ENCODE measurements at regions not wholly inside any gene's neighbourhood (a gene's known extent, or its start where the extent isn't known, plus 50 kb on each side); places are given as distances from the start of the nearest gene placed in this dataset.

DNA sequence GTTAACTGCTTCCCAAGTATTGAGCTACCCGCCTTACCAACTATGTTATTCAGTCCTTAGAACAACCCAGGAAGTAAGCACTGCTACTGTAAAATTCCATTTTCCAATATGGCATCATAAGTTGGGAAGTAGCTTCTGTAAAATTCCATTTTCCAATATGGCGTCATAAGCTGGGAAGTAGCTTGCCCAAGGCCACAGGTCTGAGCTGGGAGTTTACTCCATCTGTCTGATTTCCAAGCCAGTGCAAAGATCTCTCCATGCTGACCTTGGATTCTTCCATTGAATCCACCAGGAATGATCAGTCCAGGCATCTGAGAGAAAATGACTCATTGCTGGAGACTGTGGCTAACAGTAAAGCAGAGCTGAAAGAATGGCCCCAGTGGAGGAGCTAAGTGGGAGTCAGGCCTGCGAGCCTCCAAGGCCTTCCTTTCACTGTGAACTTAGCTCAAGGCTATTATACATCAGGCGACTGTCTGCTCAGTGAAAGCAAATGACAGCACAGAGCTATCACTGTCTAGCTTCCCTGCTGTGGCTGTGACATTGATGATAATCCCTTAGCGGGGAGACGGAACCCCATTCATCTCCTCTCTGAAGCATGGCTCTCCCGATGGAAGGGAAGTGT lies 430.4 kb downstream of the HAPSTR1 start:
- DNase-seq (ENCODE audit: low read depth in 3 of 3), result no peak

DNA sequence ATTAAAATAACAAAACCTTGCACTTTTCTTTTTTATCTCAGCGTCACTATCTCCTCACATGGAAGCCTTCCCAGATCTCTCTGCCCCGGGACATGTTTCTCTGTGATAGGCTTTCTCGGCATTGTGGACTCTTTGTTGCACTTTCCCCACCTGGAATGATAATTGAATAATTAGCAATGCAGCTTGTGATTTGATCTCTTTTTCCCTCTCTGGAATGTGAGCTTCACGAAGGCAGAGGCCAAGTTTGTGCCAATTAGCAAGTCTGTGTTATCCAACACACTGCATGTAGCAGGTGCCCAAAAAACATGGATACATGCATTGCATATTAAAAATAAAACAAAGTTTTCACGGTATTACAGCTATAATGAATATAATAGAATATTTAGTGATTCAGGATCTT lies 431.2 kb downstream of the HAPSTR1 start:
- DNase-seq (ENCODE audit: low read depth in 3 of 3), result no peak

DNA sequence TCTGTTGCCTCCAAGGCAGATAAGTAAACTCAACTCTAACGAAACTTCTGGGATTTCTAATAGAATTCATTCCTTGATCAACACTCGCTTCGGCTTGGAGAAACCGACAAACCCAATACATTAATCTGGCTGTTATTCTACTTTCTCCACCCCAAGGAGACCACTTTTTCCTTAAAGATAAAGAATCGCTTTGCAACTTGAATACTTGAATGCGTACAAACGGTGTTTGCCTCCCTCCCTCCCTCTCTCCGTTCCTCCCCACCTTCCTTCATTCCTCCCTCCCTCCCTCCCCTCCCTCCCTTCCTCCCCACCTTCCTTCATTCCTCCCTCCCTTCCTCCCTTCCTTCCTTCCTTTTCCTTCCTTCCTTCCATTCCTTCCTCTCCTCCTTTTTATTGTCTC lies 432.6 kb downstream of the HAPSTR1 start:
- DNase-seq (ENCODE audit: low read depth in 3 of 3), result no peak

DNA sequence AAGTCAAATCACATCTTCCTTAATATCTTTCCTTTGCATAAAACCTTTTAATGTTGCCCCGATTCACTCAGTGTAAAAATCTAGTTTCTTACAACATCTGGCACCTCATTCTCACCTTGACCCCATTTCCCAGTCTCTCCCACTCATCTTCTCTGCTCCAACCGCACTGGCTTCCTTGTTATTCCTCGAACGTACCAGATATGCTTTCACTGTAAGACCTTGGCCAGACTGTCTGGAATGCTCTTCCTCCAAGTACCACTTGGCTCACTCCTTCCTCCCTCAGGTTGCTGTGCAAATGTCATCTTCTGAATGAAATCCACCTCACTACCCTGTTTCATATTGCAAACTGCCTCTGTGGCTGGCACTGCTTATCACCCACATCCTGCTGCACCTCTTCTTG lies 433.6 kb downstream of the HAPSTR1 start:
- DNase-seq (ENCODE audit: low read depth in 3 of 3), result no peak

DNA sequence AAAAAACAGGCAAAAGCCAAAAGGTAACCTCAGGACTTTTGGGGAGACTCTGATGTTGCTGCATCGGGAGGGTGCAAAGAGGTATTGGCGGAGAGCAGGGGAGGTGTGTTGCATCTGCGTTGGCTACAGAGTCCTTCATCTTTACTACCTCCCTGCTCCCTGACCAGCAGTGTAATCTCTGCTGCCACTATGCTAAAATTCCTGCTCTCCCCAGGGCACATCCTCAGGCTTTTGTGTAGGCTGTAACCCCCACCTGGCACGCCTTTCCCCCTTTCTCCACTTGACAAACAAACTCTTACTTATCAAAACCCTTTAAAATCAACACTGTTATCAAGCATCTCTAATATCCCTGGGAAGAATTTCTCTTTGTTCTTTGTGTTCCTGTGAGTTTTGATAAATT lies 435.3 kb downstream of the HAPSTR1 start:
- no peak for DNase-seq (ENCODE audit: low read depth in 3 of 3)

DNA sequence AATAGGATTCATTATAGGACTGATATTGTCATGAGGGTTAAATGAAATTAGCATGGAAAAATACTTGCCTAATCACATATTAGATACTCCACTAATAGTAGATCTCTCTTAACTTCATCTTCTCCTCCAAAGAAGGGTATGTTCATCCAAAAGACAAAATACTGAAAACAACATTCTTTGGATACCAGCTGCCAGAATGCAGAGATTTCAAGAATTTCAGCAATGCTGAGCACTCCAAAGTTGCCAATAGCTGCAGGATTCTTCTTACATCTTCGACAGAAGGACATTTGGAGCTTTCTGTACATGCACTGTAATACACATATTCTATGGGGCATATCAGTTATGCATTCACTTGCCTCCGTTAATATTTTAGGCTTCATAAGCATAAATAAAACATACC lies 436.5 kb downstream of the HAPSTR1 start:
- DNase-seq (ENCODE audit: low read depth in 3 of 3), result no peak

DNA sequence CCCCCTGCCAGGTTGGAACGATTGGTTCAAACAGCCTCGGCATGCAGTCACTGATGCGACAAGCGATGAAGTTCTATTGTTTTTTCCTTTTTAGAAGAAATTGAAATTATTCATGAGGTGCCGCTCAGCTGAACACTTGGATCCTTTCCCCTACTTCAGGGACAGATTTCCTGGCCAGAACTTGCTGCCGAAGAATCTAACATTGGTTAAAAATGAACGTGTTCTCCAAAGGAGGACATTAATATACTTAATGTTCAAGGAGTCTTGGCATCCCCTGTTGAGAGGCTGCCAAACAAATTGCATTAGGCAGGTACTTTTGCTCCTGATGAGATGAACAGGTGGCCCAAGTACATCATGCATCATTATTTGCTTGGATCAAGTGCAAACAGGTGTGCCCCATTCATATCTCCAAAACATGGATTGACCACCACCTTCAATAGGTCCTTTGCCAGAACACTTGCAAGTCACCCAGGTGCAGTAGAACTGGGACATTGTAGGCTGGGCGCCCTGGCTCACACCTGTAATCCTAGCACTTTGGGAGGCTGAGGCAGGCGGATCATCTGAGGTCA lies 437.2 kb downstream of the HAPSTR1 start:
- no peak for DNase-seq (ENCODE audit: low read depth in 3 of 3)

DNA sequence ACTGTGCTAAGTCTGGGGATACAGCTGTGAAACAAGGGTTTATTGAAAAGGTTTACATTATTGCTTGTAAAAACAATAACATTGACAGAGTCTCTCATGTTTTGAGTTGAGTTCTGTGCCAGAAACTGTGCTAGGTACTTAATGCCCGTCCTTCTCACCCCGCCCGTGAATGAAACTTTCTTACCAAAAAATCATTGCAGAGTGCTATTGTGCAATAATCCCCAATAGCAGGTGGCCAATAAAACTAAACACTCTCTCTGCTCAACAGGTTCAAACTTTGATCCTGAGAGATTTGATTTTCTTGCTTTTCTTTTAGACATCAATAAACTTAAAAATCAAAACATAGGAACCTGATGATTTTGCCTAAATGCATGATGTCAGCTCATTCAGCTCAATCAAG lies 441.6 kb downstream of the HAPSTR1 start:
- no peak for DNase-seq (ENCODE audit: low read depth in 3 of 3)

DNA sequence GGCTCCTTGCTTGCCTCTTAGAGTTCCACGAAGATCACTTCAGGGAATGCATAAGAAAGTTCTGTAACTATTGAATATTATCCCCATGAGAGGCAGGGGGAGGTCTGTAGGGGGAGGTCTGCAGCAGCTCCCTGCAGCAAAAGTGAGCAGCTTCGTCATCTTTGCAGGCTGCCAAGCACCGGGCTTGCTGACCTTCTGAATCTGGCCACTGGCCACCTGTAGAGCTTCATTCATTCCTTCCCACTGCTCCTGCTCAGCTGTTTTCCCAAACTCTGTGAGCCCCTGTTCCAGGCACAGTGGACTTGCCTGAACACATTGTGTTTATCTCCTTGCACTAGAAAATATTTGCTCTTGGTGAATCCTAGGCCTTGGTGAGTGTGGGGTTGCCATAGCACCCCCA lies 443.3 kb downstream of the HAPSTR1 start:
- no peak for DNase-seq (ENCODE audit: low read depth in 3 of 3)

DNA sequence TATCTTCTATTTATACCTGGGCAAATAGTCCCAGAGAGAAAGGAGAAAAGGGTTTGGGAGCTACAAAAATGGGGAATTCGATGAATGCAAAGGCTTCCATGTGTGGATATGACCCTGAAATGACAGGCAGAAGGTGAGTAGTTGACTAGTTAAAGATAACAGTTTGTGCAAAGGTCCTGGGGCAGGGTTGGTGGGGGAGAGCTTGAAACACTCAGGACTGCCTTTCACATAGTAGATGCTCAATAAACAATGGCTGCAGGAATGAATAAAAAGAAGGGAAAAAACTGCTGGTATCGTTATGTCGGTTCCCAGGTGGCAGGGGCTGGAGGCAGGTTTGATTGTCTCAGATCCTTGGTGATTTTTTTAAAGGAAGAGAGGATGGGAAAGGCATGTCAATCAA lies 445.5 kb downstream of the HAPSTR1 start:
- no peak for DNase-seq (ENCODE audit: low read depth in 3 of 3)

DNA sequence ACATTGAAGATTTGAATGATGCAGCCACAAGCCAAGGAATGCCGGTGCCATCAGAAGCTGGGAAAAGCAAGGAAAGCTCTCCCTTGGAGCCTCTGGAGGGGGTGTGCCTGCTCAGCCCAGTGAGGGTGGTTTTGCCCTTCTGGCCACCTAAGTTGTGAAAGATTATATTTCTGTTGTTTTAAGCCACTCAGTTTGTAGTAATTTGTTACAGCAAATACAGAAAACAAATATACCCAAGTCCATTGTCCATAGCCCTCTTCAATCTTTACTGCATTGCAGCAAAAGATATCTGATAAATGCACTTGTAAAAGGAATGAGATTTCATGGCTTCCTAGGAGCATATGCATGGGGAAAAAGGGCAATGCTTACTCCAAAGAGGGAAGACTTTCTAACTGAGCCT lies 447.9 kb downstream of the HAPSTR1 start:
- no peak for DNase-seq (ENCODE audit: low read depth in 3 of 3)

DNA sequence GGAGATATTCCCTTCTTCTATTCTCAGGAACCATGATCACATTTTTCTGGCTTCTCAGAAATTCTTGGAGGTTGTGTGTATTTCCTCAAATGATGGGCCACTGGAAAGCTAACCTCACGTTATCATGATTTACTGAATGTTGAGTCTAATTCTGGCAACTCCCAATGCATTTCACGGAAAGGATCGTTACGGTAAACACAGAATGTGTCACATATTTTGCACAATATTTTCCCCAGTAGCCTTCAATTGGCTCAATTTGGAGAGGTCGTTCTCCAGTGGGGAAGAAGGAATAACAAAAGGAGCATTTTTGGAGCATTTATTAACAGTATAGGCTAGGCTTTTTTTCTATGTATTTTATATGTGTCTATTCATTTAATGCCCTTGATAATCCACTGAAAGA lies 450.3 kb downstream of the HAPSTR1 start:
- DNase-seq (ENCODE audit: low read depth in 3 of 3), result no peak

DNA sequence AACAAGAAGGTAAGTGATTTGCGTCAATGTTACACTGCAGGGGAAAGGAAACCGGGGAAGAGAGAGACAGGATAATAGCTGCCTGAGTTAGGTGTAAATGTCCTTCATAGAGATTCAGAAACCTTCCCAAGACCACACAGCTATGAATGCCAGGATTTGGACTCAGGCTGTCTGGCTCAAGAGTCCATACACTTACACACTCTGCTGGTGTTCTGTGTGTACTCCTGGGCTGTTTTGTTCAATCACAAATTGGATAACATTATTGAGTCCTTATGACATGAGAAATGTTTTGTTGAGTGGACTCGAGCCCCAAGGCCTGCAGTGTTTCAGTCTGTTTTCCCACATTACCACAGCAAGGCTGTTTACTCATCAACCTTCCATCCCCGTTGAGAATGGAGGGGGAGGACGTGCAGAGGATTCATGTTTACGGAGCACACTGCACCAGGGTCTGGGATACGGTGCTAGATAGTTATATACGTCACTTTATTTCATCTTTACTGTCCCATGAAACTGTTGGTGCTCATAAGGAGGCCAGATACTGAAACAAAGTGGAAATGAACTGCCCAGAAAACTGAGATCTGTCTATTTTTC lies 450.8 kb downstream of the HAPSTR1 start:
- DNase-seq (ENCODE audit: low read depth in 3 of 3), result no peak

DNA sequence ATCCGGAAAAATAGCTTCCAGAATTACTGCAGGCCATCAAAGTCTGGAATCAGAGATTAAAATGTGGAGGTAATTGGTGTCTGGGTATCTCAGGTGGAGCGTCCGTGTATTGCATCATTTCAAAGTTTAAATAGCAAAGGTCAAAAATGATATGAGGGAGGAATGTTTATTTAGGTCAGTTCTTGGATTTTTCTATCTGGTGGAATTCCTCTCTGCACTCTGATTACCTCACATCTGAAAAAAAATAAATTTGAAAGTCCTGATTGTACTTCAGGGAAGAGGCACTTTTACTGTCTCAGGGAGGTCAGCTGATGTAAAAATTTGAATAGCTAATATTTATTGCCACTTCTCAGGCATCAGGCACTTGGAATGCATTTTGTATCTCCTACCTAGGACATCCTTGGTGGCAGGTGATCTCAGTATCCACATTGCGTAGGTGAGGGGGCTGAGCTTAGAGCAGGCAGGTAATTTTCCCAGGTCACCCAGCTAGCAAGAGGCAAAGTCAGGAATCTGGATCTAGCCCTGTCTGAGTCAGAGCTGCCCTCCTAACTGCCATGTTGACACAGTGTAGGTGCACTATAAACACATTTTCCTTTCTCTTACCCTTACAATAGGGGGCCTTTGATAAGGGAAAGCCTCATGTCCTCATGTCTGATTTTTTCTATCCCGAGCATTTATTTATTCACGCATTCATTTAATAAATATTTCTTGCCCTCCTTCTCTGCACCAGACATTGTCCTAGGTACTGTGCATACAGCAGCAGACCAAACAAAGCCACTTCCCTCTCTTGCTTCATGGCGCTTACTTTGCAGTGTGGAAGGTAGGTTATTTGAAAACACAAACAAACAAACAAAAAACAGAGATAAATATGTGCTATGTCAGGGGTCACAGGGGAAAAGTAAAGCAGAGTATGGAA lies 454.3 kb downstream of the HAPSTR1 start:
- no peak for DNase-seq (ENCODE audit: low read depth in 3 of 3)

DNA sequence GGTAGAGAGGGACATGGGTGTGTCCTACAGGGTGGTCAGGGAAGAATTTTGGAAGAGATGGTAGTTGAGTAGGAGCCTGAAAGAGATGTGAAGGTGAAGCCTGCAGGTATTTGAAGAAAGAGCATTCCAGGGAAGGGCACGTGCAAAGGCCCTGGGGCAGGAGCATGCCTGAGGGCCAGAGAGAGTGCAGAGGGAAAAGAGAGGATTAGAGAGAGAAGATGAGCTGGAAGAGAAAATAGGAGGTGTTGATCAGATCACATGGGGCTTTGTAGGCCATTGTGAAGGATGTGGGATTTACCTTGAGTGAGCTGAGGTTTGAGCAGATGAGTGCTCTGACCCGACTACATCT lies 455.0 kb downstream of the HAPSTR1 start:
- DNase-seq (ENCODE audit: low read depth in 3 of 3), result no peak

DNA sequence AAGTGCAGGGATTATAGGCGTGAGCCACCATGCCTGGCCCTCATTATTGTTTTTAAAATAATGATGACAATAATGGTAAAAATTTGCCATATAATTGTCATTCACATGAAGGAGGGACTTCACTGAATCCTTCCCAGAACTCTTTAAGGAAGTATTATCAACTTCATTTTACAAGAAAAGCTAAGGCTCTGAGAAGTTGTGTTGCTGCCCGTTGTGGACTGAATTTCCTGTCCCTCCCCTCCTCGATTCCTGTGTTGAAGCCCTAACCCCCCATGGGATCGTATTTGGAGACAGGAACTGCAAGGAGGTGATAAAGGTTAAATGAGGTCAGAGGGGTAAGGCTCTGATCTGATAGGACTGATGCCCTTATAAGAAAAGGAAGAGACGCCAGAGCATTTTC lies 458.0 kb downstream of the HAPSTR1 start:
- no peak for DNase-seq (ENCODE audit: low read depth in 3 of 3)

DNA sequence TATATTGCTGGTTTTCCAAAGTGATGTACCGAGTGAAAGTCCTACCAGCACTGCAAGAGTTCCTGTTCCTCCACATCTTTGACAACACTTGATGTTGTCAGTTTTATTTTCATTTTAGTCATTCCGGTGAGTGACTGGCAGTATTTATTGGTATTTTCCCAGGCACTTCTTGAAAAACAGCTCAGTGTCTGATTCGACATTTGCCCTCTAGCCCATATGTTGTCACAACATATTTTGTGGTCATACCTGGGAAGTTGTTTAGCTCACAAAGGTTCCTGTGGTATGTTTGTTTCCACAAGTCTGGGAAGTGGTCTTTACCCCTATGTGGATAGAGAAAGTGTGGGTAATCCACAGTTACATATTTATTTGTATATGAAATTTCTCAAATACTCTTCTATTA lies 463.6 kb downstream of the HAPSTR1 start:
- no peak for DNase-seq (ENCODE audit: low read depth in 3 of 3)

DNA sequence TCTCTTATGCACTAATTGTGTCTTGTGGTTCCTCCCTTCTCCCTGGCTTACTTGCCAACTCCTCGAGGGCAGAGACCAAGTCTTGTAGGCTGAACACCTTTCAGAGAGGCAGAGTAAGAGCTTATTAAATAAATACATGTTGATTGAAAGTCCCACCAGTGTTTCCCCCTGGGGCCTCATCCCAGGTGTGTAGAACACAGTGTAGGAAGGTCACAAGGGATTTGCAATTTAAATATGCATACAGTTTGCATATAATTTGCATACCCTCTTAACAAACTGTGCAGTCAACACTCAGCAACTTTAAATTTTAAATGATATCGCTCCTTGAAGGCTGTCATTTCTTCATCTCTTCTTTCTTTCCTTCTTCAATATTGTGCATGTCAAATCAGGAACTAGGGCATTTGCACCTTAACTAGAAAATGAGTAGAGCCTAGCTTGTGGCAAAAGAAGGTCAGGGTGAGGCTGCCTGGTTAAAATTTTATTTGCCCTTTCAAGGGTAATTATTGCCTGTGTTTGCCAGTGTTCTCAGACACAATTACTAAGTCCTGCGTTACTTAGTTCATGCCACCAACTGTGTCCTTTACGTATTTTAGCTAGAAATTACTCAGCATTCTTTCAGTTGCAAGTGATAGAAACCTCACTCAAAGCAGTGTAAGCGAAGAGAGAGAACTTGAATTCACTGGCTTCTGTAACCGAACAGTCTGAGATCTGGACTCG lies 465.7 kb downstream of the HAPSTR1 start:
- DNase-seq (ENCODE audit: low read depth in 3 of 3), result no peak

DNA sequence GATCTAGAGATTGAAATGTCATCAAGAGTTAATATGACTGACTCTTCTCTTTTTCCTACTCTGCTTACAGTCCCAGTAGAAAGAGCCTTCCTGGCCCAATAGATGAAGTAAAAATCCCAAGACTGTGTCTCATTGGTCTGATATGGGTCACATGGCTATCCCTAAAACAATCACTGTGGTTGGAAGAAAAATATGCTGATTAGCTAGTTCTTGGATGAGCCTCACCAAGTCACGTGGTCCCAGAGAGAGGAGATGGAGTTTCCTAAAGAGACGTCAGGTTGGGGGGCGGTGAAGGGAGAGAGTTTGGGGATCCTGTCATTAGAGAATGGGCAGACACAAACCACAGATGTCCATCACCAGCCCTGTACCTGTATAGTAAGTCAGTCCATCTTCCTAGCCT lies 466.3 kb downstream of the HAPSTR1 start:
- no peak for DNase-seq (ENCODE audit: low read depth in 3 of 3)

DNA sequence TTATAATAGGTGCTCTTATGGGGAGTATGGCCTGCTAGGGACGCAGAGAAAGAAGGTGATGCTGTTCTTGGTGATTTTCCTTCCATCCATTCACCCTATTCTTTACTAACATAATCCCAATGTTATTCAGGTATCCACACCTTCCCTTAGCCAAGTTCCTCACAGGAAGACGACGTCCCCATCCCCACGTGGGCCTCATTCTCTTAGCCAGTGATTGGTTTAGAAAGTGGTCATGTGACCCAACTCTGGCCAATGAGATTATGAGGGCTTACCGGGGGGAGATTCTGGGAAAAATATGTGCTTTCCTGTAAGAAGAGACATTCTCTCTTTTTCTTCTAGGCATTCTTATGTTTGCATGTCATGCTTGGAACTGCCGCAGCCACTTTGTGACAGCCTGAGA lies 474.7 kb downstream of the HAPSTR1 start:
- no peak for DNase-seq (ENCODE audit: low read depth in 3 of 3)

DNA sequence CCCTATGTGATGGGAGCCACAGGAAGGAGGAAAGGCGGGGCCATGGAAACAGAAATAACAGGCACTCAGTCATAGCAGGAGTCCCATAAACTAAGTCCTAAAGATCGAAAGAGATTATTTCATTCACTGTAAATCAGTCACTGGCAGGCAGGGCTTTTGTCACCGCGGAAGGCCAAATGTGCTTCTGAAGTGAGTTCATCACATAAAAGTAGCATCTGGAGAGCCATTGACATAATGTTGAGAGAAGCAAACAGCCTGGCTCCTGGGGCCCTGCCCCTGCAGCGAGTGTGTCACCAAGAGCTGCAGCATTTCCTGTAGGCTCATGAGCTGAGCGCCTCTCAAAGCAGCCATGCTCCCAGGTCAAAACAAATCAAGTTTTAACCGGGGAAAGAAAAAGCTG lies 476.2 kb downstream of the HAPSTR1 start:
- DNase-seq (ENCODE audit: low read depth in 3 of 3), result no peak

DNA sequence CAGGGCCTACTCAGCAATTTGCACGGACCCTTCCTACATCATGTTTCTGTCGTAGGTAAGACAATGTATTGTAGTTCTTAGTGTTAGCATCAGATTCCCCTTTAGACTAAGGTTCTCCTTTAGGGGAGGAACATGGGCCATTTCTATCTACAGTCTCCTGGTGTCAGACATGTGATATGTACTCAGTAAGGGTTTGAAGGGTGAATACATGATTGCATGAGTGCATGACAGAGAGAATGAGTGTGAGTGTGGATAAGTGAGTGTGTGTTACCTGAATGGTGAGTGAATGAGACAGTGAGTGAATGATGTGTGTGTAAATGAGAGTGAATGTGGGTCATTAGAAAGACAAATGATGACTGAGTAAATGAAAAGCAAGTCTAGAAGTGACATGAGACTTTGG lies 476.8 kb downstream of the HAPSTR1 start:
- no peak for DNase-seq (ENCODE audit: low read depth in 3 of 3)
